ENCODE measurements at regions not wholly inside any gene's neighbourhood (a gene's known extent, or its start where the extent isn't known, plus 50 kb on each side); places are given as distances from the start of the nearest gene placed in this dataset.
"Not testable (repeated sequence)": the region's sequence is repeated elsewhere in the genome, so short reads cannot be mapped to it uniquely, and the experiment has no call there.

DNA sequence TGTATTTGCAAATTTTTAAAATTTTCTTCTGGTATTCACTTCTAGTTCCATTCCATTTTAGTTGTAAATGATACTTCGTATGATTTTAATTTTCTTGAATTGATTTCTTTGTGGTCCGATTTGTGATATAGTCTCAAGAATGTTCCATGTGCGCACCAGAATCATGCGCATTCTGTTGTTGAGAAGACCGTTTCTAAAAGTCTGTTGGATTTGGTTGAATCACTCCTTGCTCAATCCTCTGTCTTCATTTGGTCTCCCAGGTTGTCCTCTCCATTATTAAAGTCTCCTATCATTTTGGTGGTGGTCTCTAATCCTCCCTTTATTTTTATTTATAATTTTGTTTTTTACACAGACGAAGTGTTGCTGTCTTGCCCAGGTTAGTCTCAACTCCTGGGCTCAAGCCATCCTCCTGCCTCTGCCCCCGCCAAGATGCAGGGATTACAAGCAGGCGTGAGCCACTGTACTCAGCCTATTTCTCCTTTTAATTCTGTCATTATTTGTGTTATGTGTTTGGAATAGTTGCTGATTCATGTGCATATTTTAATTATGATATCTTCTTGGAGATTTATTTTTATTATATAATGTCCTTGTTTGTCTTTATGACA, 1490.8 kb downstream of the FOXD4L5 start:
- TF ChIP-seq, protein P1, sequence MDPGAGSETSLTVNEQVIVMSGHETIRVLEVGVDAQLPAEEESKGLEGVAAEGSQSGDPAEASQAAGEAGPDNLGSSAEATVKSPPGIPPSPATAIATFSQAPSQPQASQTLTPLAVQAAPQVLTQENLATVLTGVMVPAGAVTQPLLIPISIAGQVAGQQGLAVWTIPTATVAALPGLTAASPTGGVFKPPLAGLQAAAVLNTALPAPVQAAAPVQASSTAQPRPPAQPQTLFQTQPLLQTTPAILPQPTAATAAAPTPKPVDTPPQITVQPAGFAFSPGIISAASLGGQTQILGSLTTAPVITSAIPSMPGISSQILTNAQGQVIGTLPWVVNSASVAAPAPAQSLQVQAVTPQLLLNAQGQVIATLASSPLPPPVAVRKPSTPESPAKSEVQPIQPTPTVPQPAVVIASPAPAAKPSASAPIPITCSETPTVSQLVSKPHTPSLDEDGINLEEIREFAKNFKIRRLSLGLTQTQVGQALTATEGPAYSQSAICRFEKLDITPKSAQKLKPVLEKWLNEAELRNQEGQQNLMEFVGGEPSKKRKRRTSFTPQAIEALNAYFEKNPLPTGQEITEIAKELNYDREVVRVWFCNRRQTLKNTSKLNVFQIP (CRISPR knock-in tag; IDR thresholded peaks at IDR 0.05; ENCODE audit: borderline replicate concordance, low read depth): not testable (repeated sequence)
- TF ChIP-seq, protein P2, sequence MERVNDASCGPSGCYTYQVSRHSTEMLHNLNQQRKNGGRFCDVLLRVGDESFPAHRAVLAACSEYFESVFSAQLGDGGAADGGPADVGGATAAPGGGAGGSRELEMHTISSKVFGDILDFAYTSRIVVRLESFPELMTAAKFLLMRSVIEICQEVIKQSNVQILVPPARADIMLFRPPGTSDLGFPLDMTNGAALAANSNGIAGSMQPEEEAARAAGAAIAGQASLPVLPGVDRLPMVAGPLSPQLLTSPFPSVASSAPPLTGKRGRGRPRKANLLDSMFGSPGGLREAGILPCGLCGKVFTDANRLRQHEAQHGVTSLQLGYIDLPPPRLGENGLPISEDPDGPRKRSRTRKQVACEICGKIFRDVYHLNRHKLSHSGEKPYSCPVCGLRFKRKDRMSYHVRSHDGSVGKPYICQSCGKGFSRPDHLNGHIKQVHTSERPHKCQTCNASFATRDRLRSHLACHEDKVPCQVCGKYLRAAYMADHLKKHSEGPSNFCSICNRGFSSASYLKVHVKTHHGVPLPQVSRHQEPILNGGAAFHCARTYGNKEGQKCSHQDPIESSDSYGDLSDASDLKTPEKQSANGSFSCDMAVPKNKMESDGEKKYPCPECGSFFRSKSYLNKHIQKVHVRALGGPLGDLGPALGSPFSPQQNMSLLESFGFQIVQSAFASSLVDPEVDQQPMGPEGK (CRISPR knock-in tag; IDR thresholded peaks at IDR 0.05; ENCODE audit: borderline replicate concordance): not testable (repeated sequence)
- not testable (repeated sequence) for TF ChIP-seq ARNTL (CRISPR knock-in tag; IDR thresholded peaks at IDR 0.05; ENCODE audit: borderline replicate concordance, low read depth)
- TF ChIP-seq, protein P3, sequence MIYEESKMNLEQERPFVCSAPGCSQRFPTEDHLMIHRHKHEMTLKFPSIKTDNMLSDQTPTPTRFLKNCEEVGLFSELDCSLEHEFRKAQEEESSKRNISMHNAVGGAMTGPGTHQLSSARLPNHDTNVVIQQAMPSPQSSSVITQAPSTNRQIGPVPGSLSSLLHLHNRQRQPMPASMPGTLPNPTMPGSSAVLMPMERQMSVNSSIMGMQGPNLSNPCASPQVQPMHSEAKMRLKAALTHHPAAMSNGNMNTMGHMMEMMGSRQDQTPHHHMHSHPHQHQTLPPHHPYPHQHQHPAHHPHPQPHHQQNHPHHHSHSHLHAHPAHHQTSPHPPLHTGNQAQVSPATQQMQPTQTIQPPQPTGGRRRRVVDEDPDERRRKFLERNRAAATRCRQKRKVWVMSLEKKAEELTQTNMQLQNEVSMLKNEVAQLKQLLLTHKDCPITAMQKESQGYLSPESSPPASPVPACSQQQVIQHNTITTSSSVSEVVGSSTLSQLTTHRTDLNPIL (CRISPR knock-in tag; IDR thresholded peaks at IDR 0.05; ENCODE audit: low read depth): not testable (repeated sequence)
